BE2C (cell line): ENCODE measurements at regions not wholly inside any gene's neighbourhood (a gene's known extent, or its start where the extent isn't known, plus 50 kb on each side); places are given as distances from the start of the nearest gene placed in this dataset.
"Not testable (repeated sequence)": the region's sequence is repeated elsewhere in the genome, so short reads cannot be mapped to it uniquely, and the experiment has no call there.

ENCODE experiments used
- DNase-seq: peaks from one replicate; pipeline ENCODE4 v3.0.0-alpha.2; 2020
- H3K27me3 ChIP-seq: fragments of 250-450 bp; sonication (Bioruptor Pico); 2 replicates; pipeline ENCODE4 v1.5.1; 2020; ENCODE audit warnings: mild to moderate bottlenecking
- H3K36me3 ChIP-seq: fragments of 250-450 bp; sonication (Bioruptor Pico); 2 replicates; pipeline ENCODE4 v1.5.1; 2020; ENCODE audit warnings: mild to moderate bottlenecking
- H3K4me1 ChIP-seq: fragments of 250-450 bp; sonication (Bioruptor Pico); 2 replicates; pipeline ENCODE4 v1.5.1; 2020
- H3K4me3 ChIP-seq: 2 replicates; pipeline ENCODE4 v1.5.1; 2011; ENCODE audit warnings: low read depth, low read length
- H3K9me3 ChIP-seq: fragments of 250-450 bp; sonication (Bioruptor Pico); 2 replicates; pipeline ENCODE4 v1.5.1; 2020
- TF ChIP-seq, protein P1 (sequence below): IDR thresholded peaks from 2 replicates; pipeline ENCODE4 v1.5.1; 2012; ENCODE audit warnings: mild to moderate bottlenecking, low read depth, low read length

DNA sequence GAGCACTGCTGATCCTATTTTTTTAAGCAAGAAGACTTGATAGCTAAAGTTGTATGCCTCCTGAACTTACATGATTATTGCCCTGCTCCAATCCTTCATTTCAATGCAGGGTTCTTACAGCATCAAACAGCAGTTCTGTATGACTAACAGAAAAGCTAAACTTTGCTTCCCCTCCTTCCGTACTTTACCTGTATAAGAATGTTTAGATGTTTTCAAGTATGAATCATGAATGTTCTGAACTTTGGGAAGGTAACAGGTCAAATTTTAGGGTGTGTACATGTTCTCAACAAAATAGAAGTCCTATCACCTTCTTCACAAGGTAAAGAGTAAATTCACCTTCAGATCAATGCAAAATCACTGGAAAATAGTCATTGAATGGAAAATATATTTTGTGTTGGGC is 972.6 kb upstream of the SEMA6A start:
- TF ChIP-seq, protein P1, sequence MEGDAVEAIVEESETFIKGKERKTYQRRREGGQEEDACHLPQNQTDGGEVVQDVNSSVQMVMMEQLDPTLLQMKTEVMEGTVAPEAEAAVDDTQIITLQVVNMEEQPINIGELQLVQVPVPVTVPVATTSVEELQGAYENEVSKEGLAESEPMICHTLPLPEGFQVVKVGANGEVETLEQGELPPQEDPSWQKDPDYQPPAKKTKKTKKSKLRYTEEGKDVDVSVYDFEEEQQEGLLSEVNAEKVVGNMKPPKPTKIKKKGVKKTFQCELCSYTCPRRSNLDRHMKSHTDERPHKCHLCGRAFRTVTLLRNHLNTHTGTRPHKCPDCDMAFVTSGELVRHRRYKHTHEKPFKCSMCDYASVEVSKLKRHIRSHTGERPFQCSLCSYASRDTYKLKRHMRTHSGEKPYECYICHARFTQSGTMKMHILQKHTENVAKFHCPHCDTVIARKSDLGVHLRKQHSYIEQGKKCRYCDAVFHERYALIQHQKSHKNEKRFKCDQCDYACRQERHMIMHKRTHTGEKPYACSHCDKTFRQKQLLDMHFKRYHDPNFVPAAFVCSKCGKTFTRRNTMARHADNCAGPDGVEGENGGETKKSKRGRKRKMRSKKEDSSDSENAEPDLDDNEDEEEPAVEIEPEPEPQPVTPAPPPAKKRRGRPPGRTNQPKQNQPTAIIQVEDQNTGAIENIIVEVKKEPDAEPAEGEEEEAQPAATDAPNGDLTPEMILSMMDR, result no peak
- Histone ChIP-seq H3K36me3 (no peaks in the 10 kb centered on the region), H3K9me3 (no peaks in the 10 kb centered on the region), H3K27me3 (no peaks in the 10 kb centered on the region), H3K4me1 (no peaks in the 10 kb centered on the region), H3K4me3 (no peak overlapping the region)
- no peak for DNase-seq

DNA sequence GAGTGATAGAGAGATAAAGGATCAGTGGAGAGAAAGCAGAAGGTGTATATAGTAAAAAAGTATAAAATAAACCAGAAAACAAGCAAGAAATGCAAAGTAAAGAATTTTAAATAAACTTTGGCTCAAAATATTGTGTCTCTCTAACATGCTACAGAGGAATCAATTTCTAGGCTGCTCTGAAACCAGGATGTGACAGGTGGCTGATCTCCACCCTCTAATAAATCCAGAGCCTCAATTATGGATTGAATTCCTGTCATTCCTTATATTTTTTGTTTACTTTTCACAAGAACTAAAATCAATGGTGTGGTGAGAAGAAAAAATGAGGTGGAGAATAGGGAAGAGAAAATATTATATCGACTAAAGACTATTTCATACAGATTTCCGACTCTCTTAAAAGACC is 965.1 kb upstream of the SEMA6A start:
- H3K36me3 ChIP-seq, result no peaks in the 10 kb centered on the region
- no peaks in the 10 kb centered on the region for H3K4me1 ChIP-seq
- TF ChIP-seq, protein P1, result no peak
- DNase-seq, result no peak
- H3K4me3 ChIP-seq, result no peak overlapping the region
- no peaks in the 10 kb centered on the region for H3K27me3 ChIP-seq
- H3K9me3 ChIP-seq, result no peaks in the 10 kb centered on the region

DNA sequence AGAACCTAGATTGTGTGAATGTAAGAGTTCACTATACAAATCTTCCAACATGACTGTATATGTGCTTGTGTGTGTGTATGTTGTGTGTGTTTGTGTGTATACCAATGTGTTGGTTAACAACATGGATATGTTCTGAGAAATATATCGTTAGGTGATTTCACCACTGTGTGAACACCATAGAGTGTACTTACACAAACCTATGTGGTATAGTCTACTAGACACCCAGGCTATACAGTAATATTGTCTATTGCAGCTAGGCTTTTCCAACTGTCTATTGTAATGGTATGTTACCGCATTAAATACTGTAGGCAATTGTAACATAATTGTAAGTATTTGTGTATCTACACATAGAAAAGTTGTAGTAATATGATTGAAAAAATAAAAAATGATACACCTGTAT is 959.2 kb upstream of the SEMA6A start:
- Histone ChIP-seq H3K4me1 (no peaks in the 10 kb centered on the region), H3K36me3 (no peaks in the 10 kb centered on the region), H3K27me3 (no peaks in the 10 kb centered on the region), H3K9me3 (no peaks in the 10 kb centered on the region), H3K4me3 (no peak overlapping the region)
- no peak for DNase-seq
- TF ChIP-seq, protein P1, result no peak

DNA sequence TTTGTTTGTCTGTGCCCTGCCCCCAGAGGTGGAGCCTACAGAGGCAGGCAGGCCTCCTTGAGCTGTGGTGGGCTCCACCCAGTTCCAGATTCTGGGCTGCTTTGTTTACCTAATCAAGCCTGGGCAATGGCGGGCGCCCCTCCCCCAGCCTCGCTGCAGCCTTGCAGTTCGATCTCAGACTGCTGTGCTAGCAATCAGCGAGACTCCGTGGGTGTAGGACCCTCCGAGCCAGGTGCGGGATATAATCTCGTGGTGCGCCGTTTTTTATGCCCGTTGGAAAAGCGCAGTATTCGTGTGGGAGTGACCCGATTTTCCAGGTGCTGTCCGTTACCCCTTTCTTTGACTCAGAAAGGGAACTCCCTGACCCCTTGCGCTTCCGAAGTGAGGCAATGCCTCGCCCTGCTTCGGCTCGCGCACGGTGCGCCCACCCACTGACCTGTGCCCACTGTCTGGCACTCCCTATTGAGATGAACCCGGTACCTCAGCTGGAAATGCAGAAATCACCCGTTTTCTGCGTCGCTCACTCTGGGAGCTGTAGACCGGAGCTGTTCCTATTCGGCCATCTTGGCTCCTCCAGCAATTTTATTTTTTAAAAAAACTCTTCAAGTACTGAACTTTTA is 958.5 kb upstream of the SEMA6A start:
- DNase-seq, H3K4me3 ChIP-seq, H3K27me3 ChIP-seq: not testable (repeated sequence)

DNA sequence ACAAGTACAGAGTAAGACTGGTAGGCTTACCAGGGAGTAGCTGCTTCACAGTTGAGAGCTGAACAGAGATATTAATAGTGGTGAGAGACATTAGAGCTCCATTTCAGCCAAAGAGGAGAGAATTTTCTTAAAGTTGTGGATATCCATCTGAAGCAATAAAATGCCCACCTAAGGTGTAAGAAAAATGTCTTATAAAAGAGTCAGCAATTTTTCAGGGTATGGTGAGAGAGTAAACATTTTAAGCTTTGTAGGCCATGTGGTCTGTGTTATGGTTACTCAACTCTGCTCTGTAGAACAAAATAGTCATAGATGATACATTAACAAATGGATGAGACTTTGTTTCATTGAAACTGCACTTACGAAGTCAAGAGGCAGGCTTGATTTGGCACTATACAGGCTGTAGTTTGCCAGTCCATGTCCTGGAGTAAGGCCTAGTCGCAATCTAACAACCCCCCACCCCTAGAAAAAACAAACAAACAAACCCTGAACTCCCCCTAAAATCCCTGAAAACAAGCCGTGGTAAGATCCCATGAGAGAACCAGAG is 945.4 kb upstream of the SEMA6A start:
- TF ChIP-seq, protein P1, result no peak

More for the DNA sequence above, 958.5 kb upstream of the SEMA6A start:
- not testable (repeated sequence) for H3K36me3 ChIP-seq, H3K4me1 ChIP-seq, H3K9me3 ChIP-seq

DNA sequence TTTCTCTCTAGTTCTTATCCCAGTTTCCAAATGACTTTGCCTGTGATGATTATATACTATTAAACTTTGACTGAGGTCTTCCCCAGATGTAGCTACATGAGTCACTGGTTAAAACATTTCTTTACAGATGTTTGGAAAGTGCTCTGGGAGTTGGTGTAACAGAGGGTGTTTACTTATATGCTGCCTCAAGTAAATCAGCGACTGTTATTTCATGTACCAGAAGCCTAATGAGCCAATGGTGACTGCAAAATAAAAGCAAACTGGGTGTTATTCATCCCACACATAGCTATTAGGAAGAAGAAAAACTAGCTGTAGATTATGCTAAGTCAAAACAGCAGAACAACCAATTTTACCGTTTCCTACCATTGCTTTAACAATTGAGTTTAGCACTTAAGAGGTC is 929.7 kb upstream of the SEMA6A start:
- no peaks in the 10 kb centered on the region for H3K4me1 ChIP-seq
- TF ChIP-seq, protein P1, result no peak
- no peak overlapping the region for H3K4me3 ChIP-seq
- no peaks in the 10 kb centered on the region for H3K27me3 ChIP-seq
- H3K9me3 ChIP-seq, result no peaks in the 10 kb centered on the region
- DNase-seq, result no peak
- H3K36me3 ChIP-seq, result no peaks in the 10 kb centered on the region

More for the DNA sequence above, 945.4 kb upstream of the SEMA6A start:
- no peak overlapping the region for H3K4me3 ChIP-seq
- H3K4me1 ChIP-seq, result no peaks in the 10 kb centered on the region
- H3K9me3 ChIP-seq, result no peaks in the 10 kb centered on the region
- H3K36me3 ChIP-seq, result no peaks in the 10 kb centered on the region
- DNase-seq, result no peak
- no peaks in the 10 kb centered on the region for H3K27me3 ChIP-seq
